ENCODE measurements at regions not wholly inside any gene's neighbourhood (a gene's known extent, or its start where the extent isn't known, plus 50 kb on each side); places are given as distances from the start of the nearest gene placed in this dataset.
"Not testable (repeated sequence)": the region's sequence is repeated elsewhere in the genome, so short reads cannot be mapped to it uniquely, and the experiment has no call there.

- H3K4me1 Mint-ChIP-seq (ENCODE audit: unreplicated experiment), result no peaks in the 10 kb centered on the region
- H3K36me3 Mint-ChIP-seq (ENCODE audit: low read depth, unreplicated experiment), result no peaks in the 10 kb centered on the region
- H3K4me3 Mint-ChIP-seq (ENCODE audit: unreplicated experiment), result no peak overlapping the region
- no peak for TF ChIP-seq CTCF (IDR thresholded peaks at IDR 0.05; ENCODE audit: unreplicated experiment)
- no peak overlapping the region for H3K27ac Mint-ChIP-seq (ENCODE audit: unreplicated experiment)
- DNase-seq (ENCODE audit: low spot score), result no peak
- peaks cover 8% of the 10 kb centered on the region for H3K27me3 Mint-ChIP-seq (ENCODE audit: unreplicated experiment)
- H3K9me3 Mint-ChIP-seq (ENCODE audit: unreplicated experiment), result no peaks in the 10 kb centered on the region
These were observed 239.3 kb downstream of the RAB11FIP2 start for GRCh38 chr10:117807441-117807840.

- not testable (repeated sequence) for H3K27ac Mint-ChIP-seq (ENCODE audit: unreplicated experiment); H3K4me3 Mint-ChIP-seq (ENCODE audit: unreplicated experiment)
These were observed 230.9 kb downstream of the RAB11FIP2 start for GRCh38 chr10:117815816-117816215.

GRCh38 chr10:117817116-117817515 is 229.6 kb downstream of the RAB11FIP2 start:
- Mint-ChIP-seq H3K9me3 (ENCODE audit: unreplicated experiment) (no peaks in the 10 kb centered on the region), H3K27me3 (ENCODE audit: unreplicated experiment) (peaks cover 8% of the 10 kb centered on the region), H3K4me3 (ENCODE audit: unreplicated experiment) (no peak overlapping the region), H3K36me3 (ENCODE audit: low read depth, unreplicated experiment) (no peaks in the 10 kb centered on the region), H3K4me1 (ENCODE audit: unreplicated experiment) (no peaks in the 10 kb centered on the region), H3K27ac (ENCODE audit: unreplicated experiment) (no peak overlapping the region)
- TF ChIP-seq CTCF (IDR thresholded peaks at IDR 0.05; ENCODE audit: unreplicated experiment), result no peak
- DNase-seq (ENCODE audit: low spot score), result no peak

More at GRCh38 chr10:117815816-117816215, 230.9 kb downstream of the RAB11FIP2 start:
- not testable (repeated sequence) for H3K4me1 Mint-ChIP-seq (ENCODE audit: unreplicated experiment); H3K36me3 Mint-ChIP-seq (ENCODE audit: low read depth, unreplicated experiment); H3K27me3 Mint-ChIP-seq (ENCODE audit: unreplicated experiment); H3K9me3 Mint-ChIP-seq (ENCODE audit: unreplicated experiment); DNase-seq (ENCODE audit: low spot score)

GRCh38 chr10:117818721-117819120 is 228.0 kb downstream of the RAB11FIP2 start:
- Mint-ChIP-seq H3K9me3 (ENCODE audit: unreplicated experiment) (no peaks in the 10 kb centered on the region), H3K27me3 (ENCODE audit: unreplicated experiment) (peaks cover 7% of the 10 kb centered on the region), H3K4me3 (ENCODE audit: unreplicated experiment) (no peak overlapping the region), H3K4me1 (ENCODE audit: unreplicated experiment) (no peaks in the 10 kb centered on the region), H3K36me3 (ENCODE audit: low read depth, unreplicated experiment) (no peaks in the 10 kb centered on the region), H3K27ac (ENCODE audit: unreplicated experiment) (no peak overlapping the region)
- DNase-seq (ENCODE audit: low spot score), result no peak
- TF ChIP-seq CTCF (IDR thresholded peaks at IDR 0.05; ENCODE audit: unreplicated experiment), result no peak

GRCh38 chr10:117819304-117819703 is 227.4 kb downstream of the RAB11FIP2 start:
- H3K4me1 Mint-ChIP-seq (ENCODE audit: unreplicated experiment), result no peaks in the 10 kb centered on the region
- no peaks in the 10 kb centered on the region for H3K36me3 Mint-ChIP-seq (ENCODE audit: low read depth, unreplicated experiment)
- no peaks in the 10 kb centered on the region for H3K9me3 Mint-ChIP-seq (ENCODE audit: unreplicated experiment)
- no peak for TF ChIP-seq CTCF (IDR thresholded peaks at IDR 0.05; ENCODE audit: unreplicated experiment)
- H3K27me3 Mint-ChIP-seq (ENCODE audit: unreplicated experiment), result peaks cover 5% of the 10 kb centered on the region
- no peak for DNase-seq (ENCODE audit: low spot score)
- no peak overlapping the region for H3K4me3 Mint-ChIP-seq (ENCODE audit: unreplicated experiment)
- H3K27ac Mint-ChIP-seq (ENCODE audit: unreplicated experiment), result no peak overlapping the region

- H3K27ac Mint-ChIP-seq (ENCODE audit: unreplicated experiment), result no peak overlapping the region
- no peaks in the 10 kb centered on the region for H3K27me3 Mint-ChIP-seq (ENCODE audit: unreplicated experiment)
- no peak for DNase-seq (ENCODE audit: low spot score)
- no peak overlapping the region for H3K4me3 Mint-ChIP-seq (ENCODE audit: unreplicated experiment)
- no peak for TF ChIP-seq CTCF (IDR thresholded peaks at IDR 0.05; ENCODE audit: unreplicated experiment)
- H3K36me3 Mint-ChIP-seq (ENCODE audit: low read depth, unreplicated experiment), result no peaks in the 10 kb centered on the region
- no peaks in the 10 kb centered on the region for H3K4me1 Mint-ChIP-seq (ENCODE audit: unreplicated experiment)
- no peaks in the 10 kb centered on the region for H3K9me3 Mint-ChIP-seq (ENCODE audit: unreplicated experiment)
These were observed 222.8 kb downstream of the RAB11FIP2 start for GRCh38 chr10:117823980-117824379.

All from endothelial cell (in vitro differentiated cells).